HG02852 (cell line): ENCODE measurements at regions not wholly inside any gene's neighbourhood (a gene's known extent, or its start where the extent isn't known, plus 50 kb on each side); places are given as distances from the start of the nearest gene placed in this dataset.
"Not testable (repeated sequence)": the region's sequence is repeated elsewhere in the genome, so short reads cannot be mapped to it uniquely, and the experiment has no call there.

Experiments used
- ATAC-seq: cut with Tn5 transposase; IDR thresholded peaks from one replicate; pipeline ENCODE4 v1.9.1; 2021; ENCODE audit warnings: mild to moderate bottlenecking, moderate library complexity; ENCODE audit not compliant: unreplicated experiment

GRCh38 chr15:30755036-30755687, 129.2 kb downstream of the ARHGAP11B start:
- not testable (repeated sequence) for ATAC-seq

GRCh38 chr15:30760633-30761032, 134.7 kb downstream of the ARHGAP11B start:
- not testable (repeated sequence) for ATAC-seq

DNA sequence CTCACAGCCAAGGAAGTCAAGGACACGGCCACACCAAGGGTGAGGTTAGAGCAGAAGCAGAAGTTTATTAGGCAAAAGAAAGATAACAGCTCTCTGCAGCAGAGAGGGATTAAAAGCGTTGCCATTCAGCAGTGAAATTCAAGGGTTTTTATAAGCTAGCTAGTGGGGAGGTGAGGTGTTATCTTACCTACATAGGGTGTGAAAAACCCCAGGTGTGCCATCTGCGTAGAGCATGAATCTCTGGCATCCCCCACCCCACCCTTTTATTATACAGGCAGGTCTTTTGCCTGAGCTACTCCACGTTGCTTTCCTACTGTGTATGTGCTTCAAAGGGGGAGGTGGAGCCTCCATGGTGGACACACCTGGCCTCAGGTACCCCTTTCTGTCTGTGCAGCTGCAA, 135.4 kb downstream of the ARHGAP11B start:
- not testable (repeated sequence) for ATAC-seq

DNA sequence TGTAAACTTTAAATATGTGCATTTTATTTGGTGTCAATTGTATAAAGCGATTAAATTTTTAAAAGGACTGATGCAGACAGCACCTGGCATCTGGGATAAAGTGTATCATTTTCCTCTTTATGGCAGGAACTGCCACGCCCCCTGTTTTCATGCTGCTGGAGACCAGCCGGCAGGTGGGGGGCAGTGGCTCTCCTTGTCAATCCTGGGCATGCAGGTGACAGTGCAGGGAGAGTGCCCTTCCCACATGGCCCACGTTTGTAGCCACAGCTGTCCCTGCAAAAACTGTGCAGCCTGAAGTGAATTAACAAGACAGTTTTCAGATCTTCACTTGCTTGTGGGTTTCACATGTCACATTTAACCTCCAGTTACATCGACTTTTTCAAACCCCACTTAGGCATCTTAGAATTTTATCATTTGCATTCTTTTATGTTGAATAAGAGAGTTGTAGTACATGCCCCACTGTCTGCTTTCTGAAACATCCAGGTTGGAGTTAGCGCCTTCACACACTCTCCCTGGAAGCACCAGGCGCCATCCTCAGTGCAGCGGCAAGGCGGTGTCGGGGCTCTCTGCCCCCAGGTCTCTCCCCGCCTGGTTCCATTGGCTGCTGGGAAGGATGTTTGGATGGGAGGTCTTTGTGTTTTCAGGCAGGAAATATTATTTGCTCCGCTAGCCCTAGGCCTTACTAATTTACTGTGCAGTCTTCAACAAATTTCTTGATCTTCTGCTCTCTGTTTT, 134.2 kb upstream of the FAN1 start:
- ATAC-seq = not testable (repeated sequence)

GRCh38 chr15:30770759-30771158, 133.0 kb upstream of the FAN1 start:
- no peak for ATAC-seq

GRCh38 chr15:30783019-30783418, 120.7 kb upstream of the FAN1 start:
- no peak for ATAC-seq

GRCh38 chr15:30788595-30788994, 115.1 kb upstream of the FAN1 start:
- ATAC-seq = no peak

- ATAC-seq = no peak
Measured at GRCh38 chr15:30791239-30792175, 112.2 kb upstream of the FAN1 start.

GRCh38 chr15:30792843-30793242, 110.9 kb upstream of the FAN1 start:
- not testable (repeated sequence) for ATAC-seq

GRCh38 chr15:30794388-30794787, 109.3 kb upstream of the FAN1 start:
- ATAC-seq = no peak

- ATAC-seq = not testable (repeated sequence)
Measured at GRCh38 chr15:30799565-30799964, 104.2 kb upstream of the FAN1 start.

GRCh38 chr15:30801140-30801895, 102.4 kb upstream of the FAN1 start:
- not testable (repeated sequence) for ATAC-seq

- ATAC-seq = not testable (repeated sequence)
Measured at GRCh38 chr15:30802001-30802400, 101.7 kb upstream of the FAN1 start.

DNA sequence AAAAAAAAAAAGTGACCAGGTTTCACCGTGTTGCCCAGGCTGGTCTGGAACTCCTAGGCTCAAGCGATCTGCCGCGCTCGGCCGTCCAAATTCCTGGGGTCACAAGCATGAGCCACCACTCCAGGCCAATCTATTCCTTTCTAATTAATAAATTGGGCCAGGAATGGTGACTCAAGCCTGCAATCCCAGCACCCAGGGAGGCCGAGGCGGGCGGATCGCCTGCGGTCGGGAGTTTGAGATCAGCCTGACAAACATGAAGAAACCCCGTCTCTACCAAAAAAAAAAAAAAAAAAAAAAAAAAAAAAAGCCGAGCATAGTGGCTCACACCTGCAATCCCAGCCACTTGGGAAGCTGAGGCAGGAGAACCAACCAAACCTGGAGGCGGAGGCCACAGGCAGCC, 100.0 kb upstream of the FAN1 start:
- ATAC-seq = not testable (repeated sequence)

DNA sequence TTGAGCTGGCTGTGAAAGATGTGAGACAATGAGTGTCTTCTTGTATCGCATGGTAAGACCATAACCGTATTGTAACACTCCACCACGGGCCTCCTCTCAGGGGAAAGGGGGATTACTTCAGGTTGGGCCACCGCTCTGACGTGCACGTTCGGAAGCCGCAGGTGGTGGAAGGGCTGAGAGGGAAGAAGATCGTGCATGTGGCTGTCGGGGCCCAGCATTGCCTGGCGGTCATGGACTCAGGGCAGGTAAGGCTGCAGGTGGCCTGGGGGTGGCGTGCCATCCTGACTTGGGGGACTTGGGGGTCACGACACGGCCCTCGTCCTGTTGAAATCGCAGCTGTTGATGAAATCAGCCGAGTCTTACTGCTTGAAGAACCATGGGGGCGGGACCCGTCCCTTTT, 87.3 kb upstream of the FAN1 start:
- ATAC-seq = no peak

- not testable (repeated sequence) for ATAC-seq
Measured at GRCh38 chr15:30823068-30823813, 80.5 kb upstream of the FAN1 start.

GRCh38 chr15:30824518-30825195, 79.1 kb upstream of the FAN1 start:
- no peak for ATAC-seq

DNA sequence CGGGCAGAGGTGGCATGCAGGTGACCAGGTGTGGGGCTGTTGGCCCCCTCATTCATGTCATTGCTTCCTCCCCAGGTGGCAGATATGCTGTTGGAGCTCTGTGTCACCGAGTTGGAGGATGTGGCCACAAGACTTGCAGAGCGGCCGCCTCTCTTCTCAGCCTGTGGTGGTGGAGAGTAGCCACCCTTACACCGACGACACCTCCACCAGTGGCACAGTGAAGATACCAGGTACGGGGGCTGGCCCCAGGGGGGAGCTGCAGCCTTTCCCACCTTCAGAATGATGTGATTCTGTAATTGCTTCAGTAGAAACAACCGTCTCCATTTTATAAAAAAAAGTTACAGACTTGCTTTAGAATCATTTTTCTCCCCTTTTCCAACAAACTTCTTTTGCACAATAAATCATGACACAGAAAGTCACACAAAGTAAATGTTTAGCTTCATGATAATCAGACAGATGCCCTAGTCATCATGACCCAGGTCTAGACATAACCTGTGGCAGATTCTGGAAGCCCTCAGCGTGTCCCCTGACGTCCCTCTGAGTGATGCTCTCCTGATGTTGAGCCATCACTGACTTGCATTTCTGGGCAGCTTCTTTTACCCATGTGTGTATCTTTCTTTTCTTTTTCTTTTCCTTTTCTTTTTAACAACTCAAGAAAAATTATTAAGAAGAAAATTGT, 76.0 kb upstream of the FAN1 start:
- no peak for ATAC-seq

DNA sequence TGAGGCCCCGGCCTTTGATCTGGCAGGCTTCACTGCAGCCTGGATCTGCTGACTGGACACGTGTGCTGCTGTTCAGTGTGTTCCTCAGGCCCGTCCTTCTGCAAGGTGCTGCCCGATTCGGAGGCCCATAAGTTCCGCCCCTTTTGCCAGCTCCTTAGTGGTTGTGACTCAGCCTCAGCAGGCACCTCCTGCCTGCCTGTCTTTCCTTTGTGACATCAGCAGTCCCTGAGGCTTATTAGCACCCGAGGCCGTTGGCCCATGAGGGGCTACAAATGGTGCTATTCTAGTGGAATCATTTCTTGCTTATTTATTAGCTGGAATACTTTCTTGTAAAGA, 75.4 kb upstream of the FAN1 start:
- ATAC-seq = not testable (repeated sequence)
